ENCODE measurements at regions not wholly inside any gene's neighbourhood (a gene's known extent, or its start where the extent isn't known, plus 50 kb on each side); places are given as distances from the start of the nearest gene placed in this dataset.
"Not testable (repeated sequence)": the region's sequence is repeated elsewhere in the genome, so short reads cannot be mapped to it uniquely, and the experiment has no call there.

- no peak for DNase-seq (ENCODE audit: low spot score)
These were observed 102.2 kb upstream of the CDC14C start for GRCh38 chr7:48822138-48822537.

GRCh38 chr7:48832303-48832845, 92.0 kb upstream of the CDC14C start:
- no peak for DNase-seq (ENCODE audit: low spot score)

GRCh38 chr7:48837266-48837665, 87.1 kb upstream of the CDC14C start:
- DNase-seq (ENCODE audit: low spot score): no peak

- no peak for DNase-seq (ENCODE audit: low spot score)
These were observed 85.2 kb upstream of the CDC14C start for GRCh38 chr7:48839108-48839507.

- DNase-seq (ENCODE audit: low spot score): no peak
These were observed 82.6 kb upstream of the CDC14C start for GRCh38 chr7:48841739-48842138.

GRCh38 chr7:48847917-48848316, 76.4 kb upstream of the CDC14C start:
- no peak for DNase-seq (ENCODE audit: low spot score)

GRCh38 chr7:48860447-48860846, 63.9 kb upstream of the CDC14C start:
- DNase-seq (ENCODE audit: low spot score): not testable (repeated sequence)

- DNase-seq (ENCODE audit: low spot score): no peak
These were observed 55.4 kb upstream of the CDC14C start for GRCh38 chr7:48868916-48869315.

- no peak for DNase-seq (ENCODE audit: low spot score)
These were observed 51.8 kb upstream of the CDC14C start for GRCh38 chr7:48872548-48872947.

Measured in A172 (cell line).